HCT116 (cell line): ENCODE measurements at regions not wholly inside any gene's neighbourhood (a gene's known extent, or its start where the extent isn't known, plus 50 kb on each side); places are given as distances from the start of the nearest gene placed in this dataset.

Experiments used
- POLR2AphosphoS5 ChIP-seq: IDR thresholded peaks from 2 replicates; pipeline ENCODE4 v1.6.1; 2011; ENCODE audit warnings: mild to moderate bottlenecking, low read depth, low read length, moderate library complexity
- ZFX ChIP-seq: fragments of 450-650 bp; IDR thresholded peaks from 2 replicates; pipeline ENCODE4 v1.6.1; 2017

- TF ChIP-seq POLR2AphosphoS5, result no peak
- no peak for TF ChIP-seq ZFX
Observed at GRCh38 chr5:98307811-98308210, 465.7 kb upstream of the RGMB start.
